Testis (tissue), 2 donors: ENCODE measurements at regions not wholly inside any gene's neighbourhood (a gene's known extent, or its start where the extent isn't known, plus 50 kb on each side); places are given as distances from the start of the nearest gene placed in this dataset.

Experiments used
- POLR2A ChIP-seq: fragments of 450-650 bp; IDR thresholded peaks from one replicate; pipeline ENCODE4 v1.6.1; 2017; ENCODE audit warnings: antibody characterized with exemption, mild to moderate bottlenecking, moderate library complexity
- TF ChIP-seq, protein P1 (sequence below), 3 experiments: fragments of 450-650 bp in 2 of 3; fragments of 200-600 bp in 1 of 3; sonication (generic) in 1 of 3; IDR thresholded peaks; one replicate each; pipeline ENCODE4 v1.5.1; 2016 to 2019; ENCODE audit warnings: antibody characterized with exemption in 3 of 3, mild to moderate bottlenecking in 2 of 3, moderate library complexity in 1 of 3

DNA sequence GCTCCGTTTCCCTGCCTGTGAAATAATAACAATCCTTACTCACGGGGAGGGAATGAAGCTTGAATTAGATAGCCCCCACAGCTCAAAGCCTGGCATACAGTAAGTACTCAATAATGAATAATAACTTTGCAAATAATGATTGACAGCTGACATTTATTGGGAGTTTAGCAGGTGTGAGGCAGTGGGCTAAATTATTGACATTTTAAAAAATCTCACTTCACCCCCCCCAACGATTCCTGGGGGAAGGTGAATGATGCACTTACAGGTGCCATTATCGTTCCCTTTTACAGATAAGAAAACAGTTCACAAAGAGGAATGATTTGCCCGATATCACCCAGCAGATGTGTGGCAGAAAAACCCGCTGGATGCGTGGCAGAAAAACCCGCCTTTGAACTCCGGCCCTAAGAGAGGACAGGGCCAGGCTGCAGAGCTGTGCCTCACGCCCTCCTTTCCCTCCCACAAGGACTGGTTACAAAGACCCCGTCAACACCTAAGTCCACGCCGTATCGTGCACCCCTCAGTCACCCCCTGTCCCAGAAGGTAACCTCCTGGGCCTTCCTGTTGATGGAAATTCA lies 114.2 kb upstream of the PTPN1 start:
- TF ChIP-seq, protein P1, sequence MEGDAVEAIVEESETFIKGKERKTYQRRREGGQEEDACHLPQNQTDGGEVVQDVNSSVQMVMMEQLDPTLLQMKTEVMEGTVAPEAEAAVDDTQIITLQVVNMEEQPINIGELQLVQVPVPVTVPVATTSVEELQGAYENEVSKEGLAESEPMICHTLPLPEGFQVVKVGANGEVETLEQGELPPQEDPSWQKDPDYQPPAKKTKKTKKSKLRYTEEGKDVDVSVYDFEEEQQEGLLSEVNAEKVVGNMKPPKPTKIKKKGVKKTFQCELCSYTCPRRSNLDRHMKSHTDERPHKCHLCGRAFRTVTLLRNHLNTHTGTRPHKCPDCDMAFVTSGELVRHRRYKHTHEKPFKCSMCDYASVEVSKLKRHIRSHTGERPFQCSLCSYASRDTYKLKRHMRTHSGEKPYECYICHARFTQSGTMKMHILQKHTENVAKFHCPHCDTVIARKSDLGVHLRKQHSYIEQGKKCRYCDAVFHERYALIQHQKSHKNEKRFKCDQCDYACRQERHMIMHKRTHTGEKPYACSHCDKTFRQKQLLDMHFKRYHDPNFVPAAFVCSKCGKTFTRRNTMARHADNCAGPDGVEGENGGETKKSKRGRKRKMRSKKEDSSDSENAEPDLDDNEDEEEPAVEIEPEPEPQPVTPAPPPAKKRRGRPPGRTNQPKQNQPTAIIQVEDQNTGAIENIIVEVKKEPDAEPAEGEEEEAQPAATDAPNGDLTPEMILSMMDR (IDR thresholded peaks at IDR 0.05) = no peak
- TF ChIP-seq POLR2A = no peak
